ENCODE measurements at regions not wholly inside any gene's neighbourhood (a gene's known extent, or its start where the extent isn't known, plus 50 kb on each side); places are given as distances from the start of the nearest gene placed in this dataset.

GRCh38 chr14:38873941-38874612, 229.0 kb downstream of the SEC23A start:
- no peak for TF ChIP-seq CTCF (IDR thresholded peaks at IDR 0.05)
- TF ChIP-seq POLR2A (IDR thresholded peaks at IDR 0.05) = no peak
